Vagina (tissue), 2 donors: ENCODE measurements at regions not wholly inside any gene's neighbourhood (a gene's known extent, or its start where the extent isn't known, plus 50 kb on each side); places are given as distances from the start of the nearest gene placed in this dataset.

ENCODE experiments used
- DNase-seq, 2 donors: peaks; one replicate each; pipeline ENCODE4 v3.0.0-alpha.2; 2017; ENCODE audit errors: extremely low spot score in 2 of 2
- H3K27ac ChIP-seq: fragments of 200-600 bp; sonication (generic); one replicate; pipeline ENCODE4 v1.5.1; 2019
- H3K27me3 ChIP-seq: fragments of 200-600 bp; sonication (generic); one replicate; pipeline ENCODE4 v1.5.1; 2019
- H3K36me3 ChIP-seq, 2 donors: fragments of 200-600 bp; sonication (generic); one replicate each; pipeline ENCODE4 v1.5.1; 2017 to 2019
- H3K4me1 ChIP-seq: fragments of 200-600 bp; sonication (generic); one replicate; pipeline ENCODE4 v1.5.1; 2019
- H3K4me3 ChIP-seq, 2 donors: fragments of 200-600 bp; sonication (generic); 1 replicate in 1 of 2; 2 replicates in 1 of 2; pipeline ENCODE4 v1.5.1; 2016 to 2019
- H3K9me3 ChIP-seq: fragments of 200-600 bp; sonication (generic); one replicate; pipeline ENCODE4 v1.5.1; 2019
- CTCF ChIP-seq, 3 experiments: fragments of 450-650 bp in 2 of 3; fragments of 200-600 bp in 1 of 3; sonication (generic) in 1 of 3; IDR thresholded peaks; one replicate each; pipeline ENCODE4 v1.5.1; 2017 to 2019; ENCODE audit warnings: antibody characterized with exemption in 3 of 3, mild to moderate bottlenecking in 2 of 3, moderate library complexity in 2 of 3
- POLR2A ChIP-seq, 2 donors: fragments of 450-650 bp; IDR thresholded peaks; one replicate each; pipeline ENCODE4 v1.6.1; 2017; ENCODE audit warnings: antibody characterized with exemption in 2 of 2, mild to moderate bottlenecking in 2 of 2, moderate library complexity in 2 of 2
- POLR2AphosphoS5 ChIP-seq, 2 donors: sonication (generic); formaldehyde crosslinking; IDR thresholded peaks; one replicate each; pipeline ENCODE4 v1.9.0; 2017; ENCODE audit warnings: antibody characterized with exemption in 2 of 2, mild to moderate bottlenecking in 2 of 2, low read depth in 1 of 2; ENCODE audit not compliant: insufficient read depth in 1 of 2
- intact Hi-C: fragments of 100-400 bp; cut with DNase I; formaldehyde crosslinking; loops from one replicate; pipeline ENCODE4 v1.15.1; 2023

GRCh38 chr6:43923376-43924221 lies 153.6 kb downstream of the VEGFA start:
- intact Hi-C loops: no loop called here
- TF ChIP-seq POLR2A (IDR thresholded peaks at IDR 0.05): no peak
- no peak for TF ChIP-seq POLR2AphosphoS5 (IDR thresholded peaks at IDR 0.05; ENCODE audit: insufficient read depth in 1 of 2, low read depth in 1 of 2)
- TF ChIP-seq CTCF (IDR thresholded peaks at IDR 0.05): no peak
- no peak for DNase-seq
- Histone ChIP-seq H3K27ac (no peak overlapping the region), H3K4me1 (peaks cover 15% of the 10 kb centered on the region), H3K27me3 (no peaks in the 10 kb centered on the region), H3K9me3 (no peaks in the 10 kb centered on the region), H3K4me3 (no peak overlapping the region), H3K36me3 (no peaks in the 10 kb centered on the region)

GRCh38 chr6:43922426-43923375 lies 152.7 kb downstream of the VEGFA start:
- no peak overlapping the region for H3K27ac ChIP-seq
- TF ChIP-seq POLR2A (IDR thresholded peaks at IDR 0.05) (no peak), POLR2AphosphoS5 (IDR thresholded peaks at IDR 0.05; ENCODE audit: insufficient read depth in 1 of 2, low read depth in 1 of 2) (no peak), CTCF (IDR thresholded peaks at IDR 0.05) (no peak)
- intact Hi-C loops: no loop called here
- peaks cover 22% of the 10 kb centered on the region for H3K4me1 ChIP-seq
- H3K4me3 ChIP-seq: no peak overlapping the region
- DNase-seq: no peak
- no peaks in the 10 kb centered on the region for H3K36me3 ChIP-seq
- no peaks in the 10 kb centered on the region for H3K9me3 ChIP-seq
- no peaks in the 10 kb centered on the region for H3K27me3 ChIP-seq

GRCh38 chr6:43921548-43922425 lies 151.8 kb downstream of the VEGFA start:
- intact Hi-C loops: no loop called here
- Histone ChIP-seq H3K4me1 (peaks cover 19% of the 10 kb centered on the region), H3K36me3 (no peaks in the 10 kb centered on the region), H3K9me3 (no peaks in the 10 kb centered on the region), H3K27me3 (no peaks in the 10 kb centered on the region), H3K4me3 (no peak overlapping the region), H3K27ac (no peak overlapping the region)
- DNase-seq: no peak
- TF ChIP-seq CTCF (IDR thresholded peaks at IDR 0.05) (no peak), POLR2A (IDR thresholded peaks at IDR 0.05) (no peak)

GRCh38 chr6:43921039-43921438 lies 151.0 kb downstream of the VEGFA start:
- Histone ChIP-seq H3K9me3 (no peaks in the 10 kb centered on the region), H3K4me1 (peaks cover 22% of the 10 kb centered on the region), H3K27ac (no peak overlapping the region), H3K4me3 (no peak overlapping the region), H3K36me3 (no peaks in the 10 kb centered on the region), H3K27me3 (no peaks in the 10 kb centered on the region)
- TF ChIP-seq CTCF (IDR thresholded peaks at IDR 0.05) (no peak), POLR2AphosphoS5 (IDR thresholded peaks at IDR 0.05; ENCODE audit: insufficient read depth in 1 of 2, low read depth in 1 of 2) (no peak), POLR2A (IDR thresholded peaks at IDR 0.05) (no peak)
- intact Hi-C loops: no loop called here
- DNase-seq: no peak
